ENCODE measurements at regions not wholly inside any gene's neighbourhood (a gene's known extent, or its start where the extent isn't known, plus 50 kb on each side); places are given as distances from the start of the nearest gene placed in this dataset.

GRCh38 chr5:88659529-88660263 lies 223.3 kb downstream of the MEF2C start:
- Histone ChIP-seq H3K23ac (ENCODE audit: insufficient read length, low read depth, low read length) (no peak overlapping the region), H2BK5ac (ENCODE audit: insufficient read length, low read length) (no peak overlapping the region), H4K20me1 (ENCODE audit: control insufficient read depth, insufficient read depth, insufficient read length) (no peaks in the 10 kb centered on the region), H3T11ph (ENCODE audit: low read length) (no peak overlapping the region), H3K9ac (ENCODE audit: extremely low read depth, insufficient read length, low read length) (no peak overlapping the region), H3K4me2 (ENCODE audit: insufficient read depth, insufficient read length, low read length) (peak overlapping the region; percentile 74), H3K27me3 (ENCODE audit: insufficient read depth, low read length) (peaks cover 27% of the 10 kb centered on the region; the same call in 1 of the 2 replicates), H2BK15ac (ENCODE audit: low read depth, low read length) (no peak overlapping the region), H3K4me1 (ENCODE audit: insufficient read depth, low read length) (no peaks in the 10 kb centered on the region), H3K18ac (ENCODE audit: insufficient read length, low read depth, low read length) (no peak overlapping the region), H3K79me1 (ENCODE audit: insufficient read depth, low read depth, low read length, poor library complexity, severe bottlenecking) (no peaks in the 10 kb centered on the region), H2BK20ac (ENCODE audit: low read depth, low read length, poor library complexity, severe bottlenecking) (no peak overlapping the region), H2AFZ (ENCODE audit: low read length) (no peak overlapping the region), H4K91ac (ENCODE audit: insufficient read length, low read depth, low read length) (no peak overlapping the region), H2BK120ac (ENCODE audit: low read depth, low read length, poor library complexity, severe bottlenecking) (no peak overlapping the region), H3K56ac (ENCODE audit: insufficient read length, low read depth, low read length) (no peak overlapping the region), H3K27ac (ENCODE audit: insufficient read length, low read depth, low read length) (no peak overlapping the region), H3K79me2 (ENCODE audit: insufficient read depth, low read length) (no peaks in the 10 kb centered on the region), H3K14ac (ENCODE audit: insufficient read depth, low read length) (no peak overlapping the region), H4K8ac (replicated peaks; ENCODE audit: insufficient read length, low read depth, low read length) (no peak overlapping the region), H2AK5ac (ENCODE audit: insufficient read length, low read length) (no peak overlapping the region), H3K23me2 (ENCODE audit: insufficient read length, low read depth, low read length, poor library complexity, severe bottlenecking) (peaks cover 15% of the 10 kb centered on the region), H4K5ac (ENCODE audit: insufficient read length, low read depth, low read length) (no peak overlapping the region), H3K9me3 (ENCODE audit: control insufficient read depth, low read depth, low read length) (no peaks in the 10 kb centered on the region), H3K4ac (ENCODE audit: low read depth, low read length) (no peak overlapping the region), H2BK12ac (ENCODE audit: insufficient read length, low read depth, low read length) (no peak overlapping the region)
- Mint-ChIP-seq H3K27ac (no peak overlapping the region), H3K4me3 (peak overlapping the region; percentile 50 to 80), H3K36me3 (ENCODE audit: insufficient read depth in 1 of 3, low read depth in 3 of 3) (no peaks in the 10 kb centered on the region), H3K9me3 (peaks cover 0 to 3% of the 10 kb centered on the region in 2 experiments; a peak in 2 of 5 replicates), H3K27me3 (ENCODE audit: low read depth) (peaks cover 79% of the 10 kb centered on the region), H3K4me1 (peaks cover 39 to 44% of the 10 kb centered on the region in 2 experiments)
- DNase-seq, result peak; percentile 66
- no peak for TF ChIP-seq CTCF (conservative IDR thresholded peaks at IDR 0.05)
- no CpG with 5 or more reads among the region's 32 CpGs for WGBS (ENCODE audit: extremely low coverage, insufficient read length, low lambda C conversion rate)
